IMR-90 (cell line): ENCODE measurements at regions not wholly inside any gene's neighbourhood (a gene's known extent, or its start where the extent isn't known, plus 50 kb on each side); places are given as distances from the start of the nearest gene placed in this dataset.

Source experiments
- ATAC-seq: fragments of 200-7000 bp; cut with Tn5 transposase; 2 replicates; pipeline ENCODE4 v1.9.1; 2020; ENCODE audit warnings: low read depth, mild to moderate bottlenecking, moderate library complexity
- BruUV-seq: library from RNA; stranded (reverse); fragments of 400-500 nt; replicated peaks from 2 replicates; lab custom pipeline; 2021; lab: Mats Ljungman, UMichigan
- CTCF ChIA-PET: fragments of 300-600 bp; formaldehyde crosslinking; extraction: SDS; loops from one replicate; lab custom pipeline; 2021; ENCODE audit warnings: antibody characterized with exemption; lab: Yijun Ruan, JAX
- POLR2A ChIA-PET: fragments of 300-600 bp; sonication (Branson Sonifier 250); formaldehyde crosslinking; loops from one replicate; lab custom pipeline; 2022; ENCODE audit warnings: antibody characterized with exemption; ENCODE audit not compliant: unreplicated experiment; lab: Charles Lee
- DNase-seq: peaks from one replicate; pipeline ENCODE4 v3.0.0; 2013
- H2AFZ ChIP-seq: replicated peaks from 2 replicates; pipeline ENCODE3; 2013; ENCODE audit warnings: low read length, mild to moderate bottlenecking; ENCODE audit not compliant: poor library complexity
- H2AK5ac ChIP-seq: 2 replicates; pipeline ENCODE4 v1.6.1; 2013; ENCODE audit warnings: low read depth, low read length, inconsistent platforms
- H2AK9ac ChIP-seq: replicated peaks from 2 replicates; pipeline ENCODE3; 2013; ENCODE audit warnings: mild to moderate bottlenecking, low read depth, low read length, moderate library complexity; ENCODE audit not compliant: poor library complexity
- H2BK120ac ChIP-seq: 2 replicates; pipeline ENCODE4 v1.6.1; 2013; ENCODE audit warnings: low read depth, low read length, inconsistent platforms
- H2BK15ac ChIP-seq: 3 replicates; pipeline ENCODE4 v1.6.1; 2013; ENCODE audit warnings: low read depth, low read length, inconsistent platforms
- H2BK20ac ChIP-seq: 2 replicates; pipeline ENCODE4 v1.6.1; 2013; ENCODE audit warnings: low read depth, mild to moderate bottlenecking, inconsistent platforms, low read length, moderate library complexity
- H2BK5ac ChIP-seq: 2 replicates; pipeline ENCODE4 v1.6.1; 2013; ENCODE audit warnings: mild to moderate bottlenecking, low read depth, low read length, inconsistent platforms; ENCODE audit not compliant: poor library complexity, severe bottlenecking
- H3K14ac ChIP-seq: replicated peaks from 2 replicates; pipeline ENCODE4 v1.6.1; 2013; ENCODE audit warnings: low read depth, low read length, inconsistent platforms
- H3K18ac ChIP-seq: 2 replicates; pipeline ENCODE4 v1.6.1; 2013; ENCODE audit warnings: low read depth, low read length, control low read depth
- H3K23ac ChIP-seq: 2 replicates; pipeline ENCODE4 v1.6.1; 2013; ENCODE audit warnings: low read depth, low read length, inconsistent platforms
- H3K27ac ChIP-seq: 2 replicates; pipeline ENCODE4 v1.5.1; 2013; ENCODE audit warnings: mild to moderate bottlenecking, control low read depth, low read length; ENCODE audit not compliant: insufficient read depth
- H3K27me3 ChIP-seq: 2 replicates; pipeline ENCODE4 v1.6.1; 2013; ENCODE audit warnings: low read length; ENCODE audit not compliant: control insufficient read depth, insufficient read depth
- H3K36me3 ChIP-seq: 2 replicates; pipeline ENCODE4 v1.6.1; 2013; ENCODE audit warnings: low read length, mixed read lengths; ENCODE audit not compliant: control insufficient read depth, insufficient read depth
- H3K4ac ChIP-seq: 2 replicates; pipeline ENCODE4 v1.6.1; 2013; ENCODE audit warnings: low read depth, low read length, inconsistent platforms
- H3K4me1 ChIP-seq: 2 replicates; pipeline ENCODE4 v1.6.1; 2013; ENCODE audit warnings: low read length, mixed read lengths; ENCODE audit not compliant: control insufficient read depth, insufficient read depth
- H3K4me2 ChIP-seq: 2 replicates; pipeline ENCODE4 v1.6.1; 2013; ENCODE audit warnings: low read depth, mild to moderate bottlenecking, control low read depth, low read length, moderate library complexity
- H3K4me3 ChIP-seq: 2 replicates; pipeline ENCODE4 v1.5.1; 2013; ENCODE audit warnings: low read depth, mild to moderate bottlenecking, control low read depth, low read length, moderate library complexity; ENCODE audit not compliant: insufficient read depth
- H3K56ac ChIP-seq: 2 replicates; pipeline ENCODE4 v1.6.1; 2013; ENCODE audit warnings: low read length, inconsistent platforms; ENCODE audit not compliant: insufficient read depth; ENCODE audit errors: extremely low read depth
- H3K79me1 ChIP-seq, 2 experiments: 2 replicates each; pipeline ENCODE4 v1.6.1; 2013; ENCODE audit warnings: low read length in 2 of 2, inconsistent platforms in 1 of 2, low read depth in 1 of 2
- H3K9ac ChIP-seq: 2 replicates; pipeline ENCODE4 v1.6.1; 2013; ENCODE audit warnings: low read depth, low read length, control low read depth
- H3K9me1 ChIP-seq: 2 replicates; pipeline ENCODE4 v1.6.1; 2013; ENCODE audit warnings: low read length, inconsistent platforms; ENCODE audit not compliant: insufficient read depth
- H3K9me3 ChIP-seq: 2 replicates; pipeline ENCODE4 v1.6.1; 2013; ENCODE audit warnings: low read length; ENCODE audit not compliant: control insufficient read depth, insufficient read depth
- H4K20me1 ChIP-seq: 2 replicates; pipeline ENCODE4 v1.6.1; 2013; ENCODE audit warnings: low read length, inconsistent platforms; ENCODE audit not compliant: insufficient read depth
- H4K5ac ChIP-seq: 2 replicates; pipeline ENCODE4 v1.6.1; 2013; ENCODE audit warnings: mild to moderate bottlenecking, low read depth, low read length, control low read depth
- H4K8ac ChIP-seq, 2 experiments: 2 replicates each; pipeline ENCODE4 v1.6.1; 2013; ENCODE audit warnings: low read depth in 2 of 2, low read length in 2 of 2, control low read depth in 1 of 2, inconsistent platforms in 1 of 2
- H4K91ac ChIP-seq: 2 replicates; pipeline ENCODE4 v1.6.1; 2013; ENCODE audit warnings: low read depth, low read length, inconsistent platforms; ENCODE audit not compliant: insufficient read depth
- BHLHE40 ChIP-seq: fragments of 150-350 bp; IDR thresholded peaks from 2 replicates; pipeline ENCODE4 v1.6.1; 2016; ENCODE audit warnings: mild to moderate bottlenecking, low read depth, low read length
- CHD1 ChIP-seq: IDR thresholded peaks from 2 replicates; pipeline ENCODE4 v1.6.1; 2012; ENCODE audit warnings: low read depth, low read length, improper control_type of control experiment
- ELK1 ChIP-seq: fragments of 150-350 bp; IDR thresholded peaks from 2 replicates; pipeline ENCODE4 v1.6.1; 2016; ENCODE audit warnings: low read depth, mild to moderate bottlenecking, low read length, moderate library complexity, borderline replicate concordance
- FOS ChIP-seq: fragments of 150-350 bp; IDR thresholded peaks from 2 replicates; pipeline ENCODE4 v1.6.1; 2016; ENCODE audit warnings: low read depth, low read length
- MAZ ChIP-seq: IDR thresholded peaks from 2 replicates; pipeline ENCODE4 v1.6.1; 2012; ENCODE audit warnings: low read depth, mild to moderate bottlenecking, low read length, improper control_type of control experiment, moderate library complexity, borderline replicate concordance
- MXI1 ChIP-seq: IDR thresholded peaks from 2 replicates; pipeline ENCODE4 v1.6.1; 2012; ENCODE audit warnings: low read depth, mild to moderate bottlenecking, low read length, moderate library complexity, borderline replicate concordance
- NFE2L2 ChIP-seq: fragments of 150-350 bp; IDR thresholded peaks from 2 replicates; pipeline ENCODE4 v1.6.1; 2016; ENCODE audit warnings: low read depth, mild to moderate bottlenecking, low read length
- POLR2A ChIP-seq: IDR thresholded peaks from 2 replicates; pipeline ENCODE4 v1.6.1; 2012; ENCODE audit warnings: mild to moderate bottlenecking, low read depth, low read length
- RAD21 ChIP-seq: IDR thresholded peaks from 2 replicates; pipeline ENCODE4 v1.6.1; 2012; ENCODE audit warnings: low read length, improper control_type of control experiment
- SMC3 ChIP-seq: fragments of 150-350 bp; IDR thresholded peaks from 2 replicates; pipeline ENCODE4 v1.6.1; 2016; ENCODE audit warnings: low read depth, mild to moderate bottlenecking, antibody characterized with exemption, low read length, moderate library complexity
- dilution Hi-C: fragments of 300-500 bp; cut with HindIII; formaldehyde crosslinking; loops from one replicate; pipeline ENCODE4 v1.14.3; 2018; ENCODE audit warnings: low sequenced_read_pairs; ENCODE audit not compliant: unreplicated experiment
- in situ Hi-C: fragments of 300-500 bp; cut with MboI; formaldehyde crosslinking; loops from 3 replicates; pipeline ENCODE4 v1.14.3; 2019; ENCODE audit warnings: low sequenced_read_pairs, inconsistent platforms, mixed read lengths
- intact Hi-C: fragments of 100-400 bp; cut with micrococcal nuclease; formaldehyde crosslinking; loops from 2 replicates; pipeline ENCODE4 v1.10.0; 2022

GRCh38 chr6:169944061-169944337, 192.6 kb downstream of the ERMARD start:
- no peaks in the 10 kb centered on the region for H3K4me1 ChIP-seq
- no peak overlapping the region for H3K4ac ChIP-seq
- H3K9ac ChIP-seq = no peak overlapping the region
- no peak overlapping the region for H4K8ac ChIP-seq
- TF ChIP-seq MAZ (no peak), BHLHE40 (no peak), MXI1 (no peak), CHD1 (no peak), POLR2A (no peak), ELK1 (no peak), FOS (no peak), RAD21 (no peak), SMC3 (no peak), NFE2L2 (no peak)
- no peak overlapping the region for H3K14ac ChIP-seq
- H3K27me3 ChIP-seq = no peaks in the 10 kb centered on the region
- no peak overlapping the region for H3K23ac ChIP-seq
- H2BK120ac ChIP-seq = no peak overlapping the region
- no peak overlapping the region for H3K56ac ChIP-seq
- H2AK5ac ChIP-seq = no peak overlapping the region
- no peak overlapping the region for H4K5ac ChIP-seq
- intact Hi-C loops = no loop called here
- H2AFZ ChIP-seq = no peak overlapping the region
- peaks cover 25% of the 10 kb centered on the region for H3K9me3 ChIP-seq
- POLR2A ChIA-PET = no interaction called here
- no peak overlapping the region for H3K27ac ChIP-seq
- H2AK9ac ChIP-seq = no peak overlapping the region
- DNase-seq = no peak
- no peak overlapping the region for H2BK15ac ChIP-seq
- ATAC-seq = no peak
- dilution Hi-C loops = no loop called here
- no TSS peak for BruUV-seq
- no peak overlapping the region for H3K4me2 ChIP-seq
- H3K18ac ChIP-seq = no peak overlapping the region
- no peak overlapping the region for H3K4me3 ChIP-seq
- H4K20me1 ChIP-seq = no peaks in the 10 kb centered on the region
- in situ Hi-C loops = no loop called here
- no peak overlapping the region for H2BK5ac ChIP-seq
- H4K91ac ChIP-seq = no peak overlapping the region
- no peaks in the 10 kb centered on the region for H3K79me1 ChIP-seq
- no peaks in the 10 kb centered on the region for H3K36me3 ChIP-seq
- CTCF ChIA-PET = no interaction called here
- H2BK20ac ChIP-seq = no peak overlapping the region
- H3K9me1 ChIP-seq = no peaks in the 10 kb centered on the region
